ENCODE measurements at regions not wholly inside any gene's neighbourhood (a gene's known extent, or its start where the extent isn't known, plus 50 kb on each side); places are given as distances from the start of the nearest gene placed in this dataset.
A peak's percentile ranks its signal among the peaks of the same experiment; 100 is the strongest.

DNA sequence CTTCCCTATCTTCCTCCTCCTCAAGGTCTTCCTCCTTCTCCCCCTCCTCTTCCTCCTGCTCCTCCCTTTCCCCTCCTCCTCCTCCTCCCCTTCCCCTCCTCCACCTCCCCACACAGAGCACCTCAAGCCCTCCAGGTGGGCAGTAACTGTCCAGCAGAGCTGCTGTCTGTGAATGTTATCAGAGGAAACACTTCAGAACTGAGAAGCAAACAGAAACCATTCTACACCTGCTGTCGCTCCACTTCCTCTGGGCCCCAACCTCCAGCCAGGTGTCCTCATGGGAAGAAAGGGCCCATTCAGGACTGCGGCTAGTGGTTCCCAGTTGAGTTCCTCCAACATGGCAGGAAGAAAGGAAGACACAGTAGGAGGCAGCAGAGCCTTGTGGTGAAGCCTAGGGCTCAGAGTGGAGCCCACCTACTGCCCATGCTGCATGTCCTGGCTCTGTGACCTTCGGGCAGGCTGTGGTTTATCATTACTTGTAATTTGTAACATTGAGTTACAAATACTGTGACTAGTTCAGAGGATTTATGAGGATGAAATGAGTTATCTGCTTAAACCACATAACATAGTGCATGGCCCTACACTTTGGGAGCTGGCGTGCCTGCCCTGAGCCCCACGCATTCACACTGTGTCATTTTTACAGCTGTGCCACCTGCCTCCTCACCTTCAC lies 165.9 kb upstream of the ID2 start:
- DNase-seq = peak; percentile 64
- Mint-ChIP-seq H3K4me1 (ENCODE audit: low read depth) (peaks cover 79% of the 10 kb centered on the region), H3K27me3 (no peaks in the 10 kb centered on the region), H3K27ac (peak overlapping the region; percentile 97), H3K36me3 (ENCODE audit: low read depth) (peaks cover 13% of the 10 kb centered on the region), H3K9me3 (peaks cover 9% of the 10 kb centered on the region), H3K4me3 (peak overlapping the region; percentile 29)

DNA sequence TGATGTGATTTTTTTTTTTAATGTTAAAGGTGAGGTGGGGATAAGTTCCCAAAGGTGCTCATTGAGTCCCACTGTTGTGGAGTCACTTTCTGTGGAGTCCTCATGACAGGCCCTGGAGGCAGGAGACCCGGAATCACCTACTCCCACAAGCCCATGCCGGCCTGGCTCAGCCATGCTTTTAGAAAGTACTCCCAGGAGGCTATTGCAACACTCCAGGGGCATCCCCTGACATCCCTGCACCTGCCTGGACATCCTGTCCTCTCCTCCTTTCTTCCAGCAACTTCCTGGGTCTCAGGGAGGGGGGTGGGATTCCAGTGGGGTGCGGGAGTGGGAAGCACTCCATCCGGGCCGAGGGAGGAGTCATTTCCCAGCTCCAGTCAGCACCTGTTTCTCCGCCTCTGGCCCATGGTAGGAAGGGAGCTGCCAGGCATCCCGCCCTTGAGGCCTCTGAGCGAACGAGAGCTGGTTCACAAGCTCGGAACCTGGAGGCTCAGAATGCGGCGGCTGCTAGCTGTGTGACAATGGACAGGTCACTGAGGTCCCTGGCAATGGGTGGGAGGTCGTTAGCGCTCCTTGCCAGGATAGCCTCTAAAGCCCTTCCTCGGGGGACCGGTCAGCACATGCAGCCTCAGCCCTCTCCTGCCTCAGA lies 163.9 kb upstream of the ID2 start:
- Mint-ChIP-seq H3K27ac (no peak overlapping the region), H3K27me3 (no peaks in the 10 kb centered on the region), H3K36me3 (ENCODE audit: low read depth) (peaks cover 13% of the 10 kb centered on the region), H3K4me3 (no peak overlapping the region), H3K4me1 (ENCODE audit: low read depth) (peaks cover 86% of the 10 kb centered on the region), H3K9me3 (peaks cover 9% of the 10 kb centered on the region)
- no peak for DNase-seq

DNA sequence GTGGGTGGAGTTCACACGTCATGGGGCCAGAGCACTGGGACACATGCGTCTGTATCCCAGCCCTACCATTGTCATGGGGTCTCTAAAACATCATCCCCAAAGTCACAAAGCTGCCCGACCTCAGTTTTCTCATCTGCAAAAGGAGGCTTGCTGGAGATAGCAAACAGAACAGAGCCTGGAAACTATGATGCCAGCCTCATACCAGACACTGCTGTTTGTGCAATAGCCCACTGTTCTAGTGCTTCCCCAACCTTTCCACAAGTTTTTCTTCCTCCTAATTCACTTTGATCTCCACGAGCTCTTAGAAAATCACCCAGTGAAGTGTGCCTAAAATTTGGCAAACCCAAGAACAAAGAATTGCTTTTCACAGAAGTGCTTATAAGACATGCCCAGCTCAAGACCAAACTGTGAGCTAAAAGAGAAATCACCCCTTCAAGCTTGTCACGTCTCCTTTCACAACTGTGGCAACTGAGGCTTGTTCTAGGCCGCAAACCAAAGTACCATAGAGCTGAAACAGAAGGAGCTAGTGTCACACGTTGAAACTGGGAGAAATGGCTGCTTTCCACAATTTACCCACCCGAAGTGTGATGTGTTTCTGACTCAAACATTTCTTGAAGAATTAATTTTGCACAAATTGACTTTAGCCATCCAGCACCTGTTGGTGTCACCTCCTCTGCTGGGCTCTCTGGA lies 162.7 kb upstream of the ID2 start:
- Mint-ChIP-seq H3K9me3 (peaks cover 5% of the 10 kb centered on the region), H3K4me1 (ENCODE audit: low read depth) (peaks cover 81% of the 10 kb centered on the region), H3K4me3 (no peak overlapping the region), H3K27me3 (no peaks in the 10 kb centered on the region), H3K27ac (peak overlapping the region; percentile 34), H3K36me3 (ENCODE audit: low read depth) (peaks cover 6% of the 10 kb centered on the region)
- no peak for DNase-seq

DNA sequence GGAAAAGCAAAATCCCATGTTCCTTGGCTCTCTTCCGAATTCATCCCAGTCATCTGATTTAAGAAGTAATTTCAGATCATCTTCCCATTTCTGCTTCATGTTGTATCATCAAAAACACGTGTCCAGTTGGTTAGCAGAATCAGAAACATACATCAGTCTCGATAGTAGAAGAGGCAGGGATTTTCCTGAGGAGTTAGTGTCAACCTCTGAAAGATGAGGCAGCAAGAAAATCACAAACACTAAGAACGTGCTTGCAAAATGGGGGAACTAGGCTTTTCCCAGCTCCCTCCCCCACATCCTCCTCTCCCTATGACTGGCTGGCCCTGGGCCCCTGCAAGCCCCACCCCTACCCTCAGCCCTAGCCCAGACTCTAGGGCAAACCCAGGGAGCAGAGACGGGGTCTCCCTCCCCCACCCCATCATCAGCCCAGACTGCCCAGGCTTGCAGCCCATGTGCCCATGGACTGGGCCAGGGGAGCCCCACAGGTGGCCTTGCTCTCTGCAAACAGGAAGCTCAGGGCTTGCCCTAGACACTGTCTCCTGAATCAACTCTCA lies 161.0 kb upstream of the ID2 start:
- DNase-seq = no peak
- Mint-ChIP-seq H3K36me3 (ENCODE audit: low read depth) (no peaks in the 10 kb centered on the region), H3K9me3 (no peaks in the 10 kb centered on the region), H3K4me3 (no peak overlapping the region), H3K4me1 (ENCODE audit: low read depth) (peaks cover 66% of the 10 kb centered on the region), H3K27ac (peak overlapping the region; percentile 46), H3K27me3 (no peaks in the 10 kb centered on the region)

DNA sequence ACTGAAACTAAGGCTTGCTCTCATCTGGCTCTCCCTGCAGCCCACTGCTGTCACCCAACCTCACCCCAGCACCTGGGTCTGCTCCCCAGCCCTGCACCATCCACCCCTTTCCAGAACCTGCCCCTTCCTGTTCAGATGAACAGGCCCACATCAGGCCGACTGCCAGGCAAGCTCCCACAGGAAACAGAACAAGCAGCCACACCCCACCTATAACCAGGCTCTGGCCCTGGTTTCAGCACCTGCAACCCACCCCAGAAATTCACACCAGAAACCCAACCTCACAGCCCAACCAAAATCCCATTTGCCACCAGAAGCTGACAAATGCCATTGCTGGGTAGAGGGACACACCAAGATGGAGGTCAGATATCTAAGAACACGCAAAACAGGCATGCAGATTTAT lies 159.2 kb upstream of the ID2 start:
- H3K9me3 Mint-ChIP-seq = no peaks in the 10 kb centered on the region
- H3K36me3 Mint-ChIP-seq (ENCODE audit: low read depth) = no peaks in the 10 kb centered on the region
- no peak overlapping the region for H3K4me3 Mint-ChIP-seq
- H3K4me1 Mint-ChIP-seq (ENCODE audit: low read depth) = peaks cover 58% of the 10 kb centered on the region
- peak overlapping the region; percentile 24 for H3K27ac Mint-ChIP-seq
- no peak for DNase-seq
- no peaks in the 10 kb centered on the region for H3K27me3 Mint-ChIP-seq

DNA sequence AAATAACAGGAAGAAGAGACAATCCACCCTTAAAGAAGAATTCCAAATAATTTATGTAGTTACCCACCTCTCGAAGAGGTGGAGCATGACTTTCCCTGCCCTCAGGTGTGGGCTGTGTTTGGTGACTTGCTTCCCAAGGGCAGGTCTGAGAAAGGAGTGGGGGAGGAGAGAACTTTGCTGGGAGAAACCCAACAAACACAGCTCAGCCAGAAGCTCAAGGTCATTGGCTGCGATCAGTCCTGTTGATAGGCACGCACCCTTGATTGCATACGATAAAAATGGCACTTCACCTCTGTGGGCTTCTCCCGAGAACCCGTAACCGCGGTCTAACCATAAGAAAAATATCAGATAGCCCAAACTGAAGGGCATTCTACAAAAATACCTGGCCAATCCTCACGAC lies 157.5 kb upstream of the ID2 start:
- DNase-seq = no peak
- H3K36me3 Mint-ChIP-seq (ENCODE audit: low read depth) = no peaks in the 10 kb centered on the region
- no peaks in the 10 kb centered on the region for H3K9me3 Mint-ChIP-seq
- no peaks in the 10 kb centered on the region for H3K27me3 Mint-ChIP-seq
- H3K4me1 Mint-ChIP-seq (ENCODE audit: low read depth) = peaks cover 47% of the 10 kb centered on the region
- H3K4me3 Mint-ChIP-seq = no peak overlapping the region
- no peak overlapping the region for H3K27ac Mint-ChIP-seq

DNA sequence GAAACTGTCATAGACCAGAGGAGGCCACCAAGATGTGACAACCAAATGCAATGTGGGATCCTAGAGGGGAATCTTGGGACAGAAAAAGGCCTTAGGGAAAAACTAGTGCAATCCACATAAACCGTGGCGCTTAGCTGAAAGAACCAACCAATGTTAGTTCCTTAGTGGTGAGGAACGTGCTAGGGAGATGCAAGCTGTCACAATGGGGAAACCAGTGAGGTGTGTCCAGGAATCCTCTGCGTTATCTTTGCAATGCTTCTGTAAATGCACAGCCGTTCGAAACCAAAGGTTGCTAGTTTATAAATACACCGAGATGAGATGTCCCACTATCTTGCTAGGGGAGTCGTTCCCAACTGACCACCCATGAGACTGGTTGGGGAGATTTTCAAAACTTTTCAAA lies 157.0 kb upstream of the ID2 start:
- H3K27me3 Mint-ChIP-seq = no peaks in the 10 kb centered on the region
- no peak overlapping the region for H3K4me3 Mint-ChIP-seq
- no peaks in the 10 kb centered on the region for H3K9me3 Mint-ChIP-seq
- H3K4me1 Mint-ChIP-seq (ENCODE audit: low read depth) = peaks cover 43% of the 10 kb centered on the region
- no peak for DNase-seq
- H3K36me3 Mint-ChIP-seq (ENCODE audit: low read depth) = no peaks in the 10 kb centered on the region
- H3K27ac Mint-ChIP-seq = no peak overlapping the region

DNA sequence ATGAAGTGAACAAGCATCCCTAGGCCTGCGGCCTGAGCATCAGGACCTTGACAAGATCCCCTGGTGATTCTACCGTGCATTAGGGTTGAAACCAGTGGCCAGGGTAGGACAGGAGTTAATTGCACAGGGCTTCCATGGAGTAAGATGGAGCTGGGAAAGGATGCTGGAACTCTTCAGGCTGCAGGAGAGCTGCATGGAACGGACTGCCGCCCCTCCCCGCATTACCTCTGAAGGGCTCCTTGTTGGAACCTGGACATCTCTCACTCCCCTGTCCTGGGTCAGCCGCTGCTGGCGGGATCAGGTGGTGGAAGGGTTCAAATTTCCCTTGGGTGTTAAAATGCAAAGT lies 156.6 kb upstream of the ID2 start:
- H3K27me3 Mint-ChIP-seq = no peaks in the 10 kb centered on the region
- H3K27ac Mint-ChIP-seq = no peak overlapping the region
- no peak for DNase-seq
- H3K4me3 Mint-ChIP-seq = no peak overlapping the region
- no peaks in the 10 kb centered on the region for H3K9me3 Mint-ChIP-seq
- no peaks in the 10 kb centered on the region for H3K36me3 Mint-ChIP-seq (ENCODE audit: low read depth)
- peaks cover 39% of the 10 kb centered on the region for H3K4me1 Mint-ChIP-seq (ENCODE audit: low read depth)

DNA sequence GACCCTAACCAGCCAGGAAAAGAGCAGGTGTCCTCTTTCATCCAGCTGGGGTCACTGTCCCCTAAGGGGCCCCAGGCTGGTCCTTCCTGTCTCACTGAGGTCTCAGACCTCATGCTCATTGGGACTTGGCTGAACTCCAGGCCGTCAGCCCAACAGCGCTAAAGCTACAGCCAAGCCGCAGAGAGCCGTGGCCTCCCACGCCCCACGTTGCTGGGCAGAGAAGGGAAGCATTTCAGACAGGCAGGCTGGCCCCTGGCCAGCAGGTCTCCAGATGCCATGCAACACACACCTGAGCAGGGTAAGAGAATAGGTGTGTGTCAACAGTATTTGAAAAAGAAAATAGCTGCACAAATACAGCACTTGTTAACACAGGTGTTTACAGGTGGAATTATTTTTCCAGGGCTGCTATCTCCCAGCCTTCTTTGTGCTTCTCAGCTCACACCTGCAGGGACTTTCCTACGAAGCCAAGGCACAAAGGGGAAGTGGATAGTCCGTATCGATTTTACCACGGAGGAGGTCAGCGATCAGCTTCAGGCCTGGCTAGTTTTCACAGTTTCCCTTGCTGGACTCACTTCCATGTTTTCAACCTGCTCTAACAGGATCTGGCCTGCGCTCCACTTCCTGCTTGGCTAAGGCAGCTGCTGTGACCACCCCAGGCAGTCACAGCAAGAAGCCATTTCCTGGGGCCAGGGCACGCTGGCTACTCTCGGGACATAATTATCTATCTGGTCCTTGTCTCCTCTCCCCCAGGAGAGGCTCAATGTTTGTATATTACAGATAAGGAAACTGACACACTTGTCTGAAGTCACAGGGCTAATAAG lies 156.1 kb upstream of the ID2 start:
- Mint-ChIP-seq H3K4me1 (ENCODE audit: low read depth) (peaks cover 33% of the 10 kb centered on the region), H3K27ac (no peak overlapping the region), H3K9me3 (peaks cover 1% of the 10 kb centered on the region), H3K36me3 (ENCODE audit: low read depth) (no peaks in the 10 kb centered on the region), H3K27me3 (no peaks in the 10 kb centered on the region), H3K4me3 (no peak overlapping the region)
- DNase-seq = no peak

DNA sequence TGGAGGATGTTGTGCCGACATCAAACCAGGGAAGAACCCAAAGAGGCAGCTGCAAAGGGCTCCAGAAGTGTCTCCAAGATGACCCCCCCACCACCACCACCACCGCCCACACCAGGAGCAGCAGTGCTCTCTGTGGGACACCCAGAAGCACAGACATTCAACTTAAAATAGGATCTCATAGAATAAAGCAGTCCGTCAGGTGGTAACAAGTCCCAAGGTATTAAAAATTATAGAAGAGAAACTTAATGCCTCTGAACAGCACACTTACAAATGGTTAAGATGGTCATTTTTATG lies 155.5 kb upstream of the ID2 start:
- Mint-ChIP-seq H3K36me3 (ENCODE audit: low read depth) (no peaks in the 10 kb centered on the region), H3K27ac (no peak overlapping the region), H3K27me3 (no peaks in the 10 kb centered on the region), H3K9me3 (peaks cover 7% of the 10 kb centered on the region), H3K4me1 (ENCODE audit: low read depth) (peaks cover 27% of the 10 kb centered on the region), H3K4me3 (no peak overlapping the region)
- no peak for DNase-seq

DNA sequence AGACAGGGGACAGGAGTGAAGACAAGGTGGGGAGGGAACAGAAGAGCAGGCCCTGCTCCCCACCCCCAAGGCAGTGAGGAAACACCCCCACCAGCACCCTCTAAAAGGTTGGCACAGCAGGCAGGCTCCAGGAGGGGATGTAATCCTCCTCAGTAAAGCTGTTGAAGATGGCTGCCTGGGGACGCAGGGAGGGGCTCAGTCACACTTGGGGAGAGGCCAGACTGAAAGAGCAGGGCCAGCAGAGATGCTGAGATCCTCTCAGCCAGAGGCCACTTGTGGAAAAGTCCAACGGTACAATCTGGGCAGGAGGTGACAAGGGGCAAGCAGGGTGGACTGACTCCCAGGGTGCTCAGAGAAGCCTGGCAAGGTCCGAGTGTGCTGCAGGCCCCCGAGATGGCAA lies 154.8 kb upstream of the ID2 start:
- Mint-ChIP-seq H3K27ac (no peak overlapping the region), H3K36me3 (ENCODE audit: low read depth) (peaks cover under 1% of the 10 kb centered on the region), H3K4me1 (ENCODE audit: low read depth) (peaks cover 20% of the 10 kb centered on the region), H3K4me3 (no peak overlapping the region), H3K27me3 (no peaks in the 10 kb centered on the region), H3K9me3 (peaks cover 13% of the 10 kb centered on the region)
- no peak for DNase-seq

DNA sequence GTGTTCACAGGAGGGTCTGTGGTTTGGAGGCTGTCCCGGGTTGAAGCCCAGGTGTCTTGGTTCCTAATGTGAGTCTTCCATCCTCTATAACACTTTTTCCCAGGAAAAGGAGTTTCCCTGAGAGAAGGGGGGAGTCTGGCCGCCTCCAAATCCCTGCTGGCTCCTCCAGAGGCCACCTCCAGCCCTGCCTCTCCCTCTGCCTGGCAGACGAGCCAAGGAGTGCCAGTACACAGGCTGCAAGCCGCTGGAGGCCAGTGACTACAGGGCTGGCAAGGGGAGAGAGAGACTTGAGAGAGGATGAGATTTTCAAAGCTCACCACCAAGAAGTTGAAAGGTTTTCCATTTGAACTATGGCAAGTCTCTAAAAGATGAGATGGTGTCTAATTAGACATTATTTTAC lies 154.2 kb upstream of the ID2 start:
- no peak overlapping the region for H3K4me3 Mint-ChIP-seq
- DNase-seq = no peak
- H3K4me1 Mint-ChIP-seq (ENCODE audit: low read depth) = peaks cover 14% of the 10 kb centered on the region
- H3K9me3 Mint-ChIP-seq = peaks cover 15% of the 10 kb centered on the region
- peaks cover 2% of the 10 kb centered on the region for H3K36me3 Mint-ChIP-seq (ENCODE audit: low read depth)
- H3K27ac Mint-ChIP-seq = no peak overlapping the region
- no peaks in the 10 kb centered on the region for H3K27me3 Mint-ChIP-seq

DNA sequence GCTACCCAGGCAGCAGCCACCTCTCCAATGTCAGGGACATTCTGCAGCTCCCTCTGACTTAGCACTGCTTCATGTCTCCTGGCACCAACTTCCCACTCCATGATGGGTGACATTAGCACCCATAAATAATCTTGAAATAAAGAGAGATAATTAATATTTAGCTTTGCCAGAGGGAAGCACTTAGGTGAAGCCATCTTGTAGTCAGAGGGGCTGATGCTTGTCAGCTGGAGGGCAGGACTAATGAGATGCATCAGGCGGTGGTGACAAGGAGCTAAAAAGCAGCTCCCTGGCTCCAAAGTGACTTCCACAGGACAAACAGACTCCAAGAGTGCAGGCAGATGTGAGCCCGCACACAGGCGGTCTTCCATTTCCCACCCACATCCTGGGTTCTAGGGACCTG lies 153.0 kb upstream of the ID2 start:
- Mint-ChIP-seq H3K36me3 (ENCODE audit: low read depth) (peaks cover 2% of the 10 kb centered on the region), H3K27me3 (no peaks in the 10 kb centered on the region), H3K9me3 (peaks cover 15% of the 10 kb centered on the region), H3K27ac (no peak overlapping the region), H3K4me3 (no peak overlapping the region), H3K4me1 (ENCODE audit: low read depth) (peaks cover 5% of the 10 kb centered on the region)
- no peak for DNase-seq

DNA sequence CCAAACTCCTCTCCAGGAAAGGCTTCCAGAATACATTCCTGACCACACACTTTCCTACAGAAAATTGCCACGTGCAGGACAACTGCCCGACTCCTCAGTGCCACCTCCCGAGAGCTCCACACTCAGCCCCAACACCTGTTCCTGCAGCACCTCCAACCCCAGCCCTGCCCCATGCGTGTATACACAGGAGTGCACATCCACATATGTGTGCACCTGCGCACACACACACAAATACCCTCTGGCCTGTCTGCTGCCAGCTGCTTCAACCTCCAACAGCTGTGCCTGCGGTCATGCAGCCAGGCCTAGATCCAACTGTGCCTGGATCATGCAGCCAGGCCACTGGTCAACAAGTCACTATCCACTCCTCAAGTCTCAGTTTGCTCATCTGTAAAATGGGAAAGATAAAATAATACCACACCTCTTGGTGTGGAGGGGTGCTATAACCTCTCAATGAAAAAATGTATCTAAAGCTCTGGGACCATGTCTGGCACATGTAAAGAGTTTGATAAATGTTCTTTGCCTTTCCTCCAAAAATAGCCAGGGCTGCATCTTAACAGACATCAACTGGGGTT lies 152.1 kb upstream of the ID2 start:
- H3K4me3 Mint-ChIP-seq = no peak overlapping the region
- no peaks in the 10 kb centered on the region for H3K27me3 Mint-ChIP-seq
- peaks cover 5% of the 10 kb centered on the region for H3K4me1 Mint-ChIP-seq (ENCODE audit: low read depth)
- DNase-seq = no peak
- peaks cover 15% of the 10 kb centered on the region for H3K9me3 Mint-ChIP-seq
- peak overlapping the region; percentile 2 for H3K27ac Mint-ChIP-seq
- peaks cover 2% of the 10 kb centered on the region for H3K36me3 Mint-ChIP-seq (ENCODE audit: low read depth)

Data from activated T-cell treated with anti-CD3 and anti-CD28 coated beads, Interleukin-2, amount 50 U/mL, for 24 hours (primary cell).